Fibroblast of skin of left quadriceps (primary cell): ENCODE measurements at regions not wholly inside any gene's neighbourhood (a gene's known extent, or its start where the extent isn't known, plus 50 kb on each side); places are given as distances from the start of the nearest gene placed in this dataset.
"Not testable (repeated sequence)": the region's sequence is repeated elsewhere in the genome, so short reads cannot be mapped to it uniquely, and the experiment has no call there.

Experiments
- DNase-seq, 2 experiments: peaks; one replicate each; pipeline ENCODE4 v3.0.0-alpha.2; 2013; ENCODE audit warnings: low read depth in 2 of 2

DNA sequence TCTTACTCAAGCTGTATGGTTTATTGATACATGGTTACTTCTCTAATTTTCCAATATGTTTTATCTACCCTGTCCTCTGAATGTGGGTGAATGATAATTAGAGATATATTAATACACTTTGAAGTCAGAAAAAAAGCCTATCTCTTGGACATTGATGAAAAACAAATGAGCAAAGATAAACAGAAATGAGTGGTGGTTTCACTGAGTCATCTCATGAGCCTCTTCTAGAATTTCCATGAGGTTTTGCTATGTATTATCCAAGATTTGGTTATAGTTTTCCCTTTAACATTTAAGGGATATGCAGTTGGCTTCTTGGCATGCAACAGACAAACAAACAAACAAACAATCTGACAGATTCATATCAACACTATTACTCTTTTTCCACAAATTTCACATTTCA lies 586.8 kb downstream of the RFPL4B start:
- DNase-seq: no peak

DNA sequence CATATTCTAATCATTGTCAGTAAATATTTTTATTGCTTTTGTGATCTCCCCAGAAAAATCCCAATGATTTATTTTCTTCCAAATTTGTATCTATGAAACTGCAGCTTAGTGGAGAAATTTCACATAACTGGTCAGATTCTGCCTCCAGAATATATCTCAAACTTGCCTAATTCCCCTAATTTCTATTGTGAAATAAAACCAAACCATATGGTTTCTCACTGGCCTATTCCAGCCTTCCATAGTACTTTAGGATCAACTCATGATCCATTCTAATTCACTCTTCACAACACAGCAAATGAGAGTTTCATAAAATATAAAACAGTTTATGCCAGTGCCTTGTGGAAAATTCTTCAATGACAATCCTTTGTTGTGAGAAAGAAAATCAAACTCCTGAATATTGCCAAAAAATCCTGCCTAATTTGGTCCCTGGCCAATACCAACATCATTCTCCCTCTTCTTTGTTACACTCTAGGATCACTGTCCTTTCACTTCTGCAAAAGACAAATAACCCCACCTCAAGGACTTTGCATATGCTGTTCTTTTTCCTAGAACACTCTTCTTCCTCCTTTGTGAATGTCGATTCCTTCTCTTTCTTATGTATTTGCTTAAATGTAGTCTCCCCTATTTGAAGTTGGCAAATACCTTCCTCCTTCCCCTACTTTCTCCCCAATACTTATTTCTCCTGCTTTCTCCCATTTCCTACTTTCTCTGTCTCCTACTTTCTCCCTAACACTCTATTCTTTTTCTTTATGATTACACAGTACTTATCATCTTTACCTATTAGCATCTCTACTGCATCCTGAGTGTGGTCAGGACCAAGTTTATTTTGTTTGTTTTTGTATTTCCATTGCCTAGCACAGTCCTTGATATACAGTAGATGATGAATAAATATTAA lies 587.5 kb downstream of the RFPL4B start:
- DNase-seq: no peak

DNA sequence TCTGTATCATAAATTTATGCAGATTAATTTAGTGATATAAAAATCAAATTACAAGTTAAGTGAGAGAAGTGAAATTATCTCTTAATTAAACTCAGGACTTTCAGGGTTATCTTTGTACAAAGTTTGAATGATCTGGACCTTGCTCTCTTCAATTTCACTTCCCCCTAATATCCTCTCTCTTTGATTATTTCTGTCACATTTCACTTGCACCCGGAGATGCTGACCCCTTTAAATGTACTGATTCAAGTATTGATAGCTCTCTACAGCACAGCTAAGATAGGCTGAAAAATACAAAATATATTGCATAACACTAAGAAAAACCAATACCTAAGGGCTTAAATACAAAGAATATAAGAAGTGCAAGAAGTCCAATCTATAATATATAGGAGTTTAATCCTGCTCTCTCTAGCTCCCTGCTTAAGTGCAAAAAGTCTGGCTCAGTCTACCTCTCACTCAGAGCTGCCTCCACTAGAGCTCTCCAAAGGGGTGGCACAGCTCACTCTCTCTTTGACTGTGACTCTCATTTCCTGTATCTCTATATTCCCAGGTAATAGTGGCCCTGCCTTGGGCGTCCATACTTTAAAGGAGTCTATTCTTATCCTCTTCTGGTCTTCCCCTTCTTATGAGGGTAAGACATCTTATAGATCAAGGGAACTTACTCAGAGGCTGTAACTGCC lies 588.4 kb downstream of the RFPL4B start:
- DNase-seq: no peak

DNA sequence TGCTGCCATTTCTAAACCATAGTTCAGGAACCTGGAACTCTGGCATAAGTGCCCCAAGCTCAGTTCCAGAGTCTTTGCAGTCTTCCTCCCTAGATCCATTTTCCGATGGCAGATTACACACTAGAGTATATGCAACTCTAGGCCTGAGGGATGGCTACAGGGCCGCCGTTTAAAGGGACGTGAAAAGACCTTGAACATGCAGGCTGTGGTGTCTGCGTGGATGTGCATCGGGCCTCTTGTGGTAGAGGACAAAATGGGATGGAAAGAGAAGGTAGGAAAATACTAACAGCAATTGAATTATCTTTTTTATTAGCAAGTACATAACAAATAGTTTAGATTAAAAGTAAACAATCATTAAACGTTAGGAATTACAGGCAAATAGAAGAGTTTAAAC lies 588.9 kb downstream of the RFPL4B start:
- DNase-seq: no peak

DNA sequence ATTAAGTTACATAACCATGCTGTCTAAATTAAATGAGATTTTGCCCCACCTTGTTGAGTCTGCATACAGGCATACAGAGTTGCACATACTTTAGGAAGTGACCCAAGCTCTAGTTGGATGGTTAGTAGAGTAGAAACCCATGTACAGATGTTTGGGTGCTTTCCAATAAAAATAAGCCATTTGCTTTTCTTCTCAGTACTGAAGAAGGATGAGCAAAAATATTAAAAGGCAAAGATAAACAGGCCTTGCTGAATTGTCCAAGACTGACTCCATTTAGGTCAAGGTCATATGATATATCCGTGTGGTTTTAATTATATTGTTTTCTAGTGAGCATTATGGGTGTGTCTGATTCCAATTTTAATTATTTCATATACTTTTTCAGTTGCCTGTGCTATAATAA lies 589.4 kb downstream of the RFPL4B start:
- peak; percentile 63 to 74 for DNase-seq

DNA sequence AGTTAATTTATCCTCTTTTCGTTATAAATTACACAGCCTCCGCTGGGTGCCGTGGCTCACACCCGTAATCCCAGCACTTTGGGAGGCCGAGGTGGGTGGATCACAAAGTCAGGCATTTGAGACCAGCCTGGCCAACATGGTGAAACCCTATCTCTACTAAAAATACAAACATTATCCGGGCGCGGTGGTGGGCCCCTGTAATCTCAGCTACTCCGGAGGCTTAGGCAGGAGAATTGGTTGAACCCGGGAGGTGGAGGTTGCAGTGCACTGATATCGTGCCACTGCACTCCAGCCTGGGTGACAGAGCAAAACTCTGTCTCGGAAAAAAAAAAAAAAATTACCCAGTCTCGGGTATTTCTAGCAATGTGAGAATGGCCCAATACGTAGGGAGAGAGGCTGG lies 590.6 kb downstream of the RFPL4B start:
- DNase-seq: not testable (repeated sequence)

DNA sequence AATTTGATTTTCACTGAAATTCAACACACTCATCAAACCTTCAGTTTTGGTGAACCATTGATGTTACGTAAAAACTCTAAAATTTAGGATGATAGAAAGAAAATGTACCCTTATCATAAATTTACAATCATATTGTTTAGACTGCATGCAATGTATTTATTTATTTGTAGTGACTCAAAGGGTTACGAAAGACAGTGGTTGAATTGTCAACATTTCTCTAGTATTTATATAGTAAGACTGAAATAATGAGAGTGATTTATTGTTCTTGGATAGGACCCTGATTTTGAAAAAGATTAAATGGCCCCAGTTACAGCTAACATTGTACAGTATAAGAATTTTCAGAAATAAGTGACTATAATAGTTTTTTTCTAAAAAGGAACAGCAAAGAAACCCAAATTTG lies 591.5 kb downstream of the RFPL4B start:
- DNase-seq: no peak

DNA sequence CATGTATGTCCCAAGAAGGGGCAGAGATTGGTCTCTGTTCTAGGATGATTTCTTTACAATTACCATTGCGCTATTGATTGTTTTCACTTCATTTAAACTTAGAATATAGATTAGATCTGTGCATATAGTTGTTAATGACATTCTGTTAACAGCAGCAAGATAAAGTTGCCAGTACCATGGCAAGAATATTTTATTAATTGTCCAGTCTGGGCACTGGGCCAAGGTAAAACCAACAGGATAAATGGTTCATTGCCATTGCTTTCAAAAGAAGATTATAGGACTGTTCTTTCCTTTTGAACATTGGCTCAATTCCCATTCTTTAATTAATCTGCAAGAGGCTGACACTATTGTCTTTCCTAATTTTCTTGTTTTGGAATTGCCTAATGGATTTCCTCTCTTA lies 592.4 kb downstream of the RFPL4B start:
- no peak for DNase-seq

DNA sequence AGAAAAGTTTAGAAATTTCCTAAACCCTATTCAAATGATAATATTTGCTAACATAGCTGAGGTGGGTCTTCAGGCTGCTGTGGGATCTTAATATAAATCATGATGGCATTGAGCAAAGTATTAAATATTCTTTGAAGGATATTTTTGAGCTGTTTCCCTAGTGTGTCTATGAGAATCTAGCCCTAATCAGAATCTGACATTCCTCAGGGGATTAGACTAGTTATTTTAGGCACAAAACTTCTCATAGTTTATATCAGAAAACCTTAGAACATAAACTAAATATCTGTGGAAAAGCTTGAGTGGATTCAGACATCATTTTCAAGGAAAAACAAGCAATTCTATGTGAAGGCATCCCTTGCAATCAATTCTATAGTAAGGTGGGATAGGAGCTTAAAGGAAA lies 594.5 kb downstream of the RFPL4B start:
- no peak for DNase-seq

DNA sequence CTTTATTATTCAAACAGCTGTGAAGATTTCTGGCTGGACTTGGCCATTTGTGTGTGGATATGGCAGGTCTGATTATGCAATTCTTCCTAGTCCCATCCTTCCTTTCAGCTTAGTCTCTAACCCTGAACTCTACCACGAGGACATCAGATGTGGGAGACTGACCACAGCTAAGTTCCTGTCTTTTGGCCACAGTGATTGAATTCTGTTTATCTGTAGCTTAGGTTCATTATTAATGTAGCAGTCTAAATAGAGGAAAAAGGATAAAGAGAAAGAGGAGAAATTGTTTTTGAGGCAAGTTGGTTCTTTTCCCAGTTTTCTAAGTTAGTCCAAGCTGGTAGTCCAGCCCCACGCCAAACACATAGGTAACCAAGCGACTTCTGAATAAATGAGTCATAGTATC lies 598.9 kb downstream of the RFPL4B start:
- no peak for DNase-seq

DNA sequence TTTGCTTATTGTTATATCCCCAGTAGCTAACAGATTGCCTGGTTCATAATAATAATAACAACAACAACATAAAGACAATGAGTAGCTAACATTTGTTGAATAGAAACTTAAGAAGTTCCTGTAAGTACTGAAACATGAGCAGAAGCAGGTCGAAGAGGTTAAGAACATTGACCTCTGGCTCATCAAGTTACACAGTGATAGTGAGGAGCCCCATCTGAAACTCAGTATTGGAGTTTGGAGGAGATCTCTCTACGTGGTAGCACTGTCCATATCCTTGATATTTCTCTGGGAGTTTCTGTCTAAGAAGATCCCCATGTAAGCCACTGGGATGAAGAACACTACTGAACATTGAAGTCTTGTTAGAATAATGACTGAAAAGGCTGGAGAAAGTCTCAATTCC lies 600.4 kb downstream of the RFPL4B start:
- DNase-seq: no peak

DNA sequence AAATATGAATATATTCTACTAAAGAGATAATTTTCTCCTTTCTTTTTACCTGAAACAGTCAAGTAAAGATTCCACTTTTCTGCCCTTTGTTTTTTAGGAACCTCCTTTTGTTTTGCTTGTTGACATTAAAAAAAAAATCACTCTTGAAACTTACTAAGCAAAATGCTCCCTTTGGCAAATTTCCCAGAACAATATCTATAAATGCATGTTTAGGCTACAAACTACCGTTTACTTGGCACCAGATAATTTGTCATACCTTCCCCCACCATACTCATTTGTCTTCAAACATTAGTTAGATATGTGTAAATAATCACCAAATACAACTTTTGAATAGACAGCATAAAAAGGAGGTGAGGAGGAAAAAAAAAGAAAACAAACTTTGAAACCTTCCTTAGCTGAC lies 604.7 kb downstream of the RFPL4B start:
- no peak for DNase-seq

DNA sequence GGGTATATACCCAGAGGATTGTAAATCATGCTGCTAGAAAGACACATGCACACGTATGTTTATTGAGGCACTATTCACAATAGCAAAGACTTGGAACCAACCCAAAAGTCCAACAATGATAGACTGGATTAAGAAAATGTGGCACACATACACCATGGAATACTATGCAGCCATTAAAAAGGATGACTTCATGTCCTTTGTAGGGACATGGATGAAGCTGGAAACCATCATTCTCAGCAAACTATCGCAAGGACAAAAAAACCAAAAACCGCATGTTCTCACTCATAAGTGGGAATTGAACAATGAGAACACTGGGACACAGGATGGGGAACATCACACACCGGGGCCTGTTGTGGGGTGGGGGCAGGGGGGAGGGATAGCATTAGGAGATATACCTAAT lies 608.6 kb downstream of the RFPL4B start:
- not testable (repeated sequence) for DNase-seq

DNA sequence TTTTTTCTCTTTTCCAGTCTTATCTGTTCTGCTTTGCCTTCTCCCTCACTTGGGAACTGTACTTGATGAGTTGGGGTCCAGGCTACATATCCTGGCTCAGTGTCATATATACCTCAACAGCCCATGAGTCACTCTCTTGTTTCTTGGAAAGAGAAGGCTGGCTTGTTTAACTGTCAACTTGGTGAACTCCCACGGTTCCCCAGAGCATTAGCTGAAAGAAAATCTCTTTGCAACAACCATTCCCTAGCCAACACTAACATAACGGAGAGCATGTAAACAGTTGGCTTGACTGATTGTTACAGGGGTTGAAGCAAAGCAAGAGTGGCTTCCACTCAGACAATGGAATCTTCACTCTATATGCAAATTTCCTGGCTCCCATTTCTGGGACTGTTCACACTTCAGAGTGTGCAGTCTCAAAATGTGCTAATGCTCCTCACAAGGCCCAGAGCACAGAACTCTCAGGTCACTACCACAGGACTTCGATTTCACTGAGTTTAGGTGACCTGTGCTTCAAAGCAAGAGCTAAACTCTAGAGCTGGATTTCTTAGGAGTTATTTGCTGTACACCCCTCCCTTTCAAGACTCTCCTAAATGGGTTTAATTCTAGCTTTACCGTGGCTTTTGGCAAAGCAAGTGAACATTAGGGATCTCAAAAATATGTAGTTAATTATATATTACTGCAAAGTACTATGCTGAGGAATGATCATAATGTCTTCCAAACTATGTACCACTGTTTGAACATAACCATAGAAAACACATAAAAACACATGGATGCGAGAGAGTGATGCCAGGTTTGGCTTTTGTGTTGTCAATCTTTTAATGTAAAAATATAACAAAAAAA lies 609.8 kb downstream of the RFPL4B start:
- peak; percentile 89 to 91 for DNase-seq

DNA sequence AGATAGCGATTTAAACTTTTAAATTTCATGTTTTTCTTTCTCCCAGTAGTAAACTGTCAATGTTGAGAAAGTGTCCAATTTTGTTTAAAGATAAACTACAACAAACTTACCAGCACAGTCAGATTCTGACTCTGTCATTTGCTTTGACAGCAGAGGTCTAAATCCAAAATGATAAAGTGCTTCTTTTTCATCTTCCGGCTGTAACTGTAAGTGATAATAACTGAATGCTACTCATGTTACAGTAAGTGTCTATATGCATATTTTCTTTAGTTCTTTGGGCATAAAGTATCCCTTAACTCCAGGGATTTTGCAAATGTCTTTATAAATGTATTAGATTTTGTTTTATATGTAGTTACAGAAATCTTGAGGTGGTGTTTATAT lies 610.4 kb downstream of the RFPL4B start:
- no peak for DNase-seq

DNA sequence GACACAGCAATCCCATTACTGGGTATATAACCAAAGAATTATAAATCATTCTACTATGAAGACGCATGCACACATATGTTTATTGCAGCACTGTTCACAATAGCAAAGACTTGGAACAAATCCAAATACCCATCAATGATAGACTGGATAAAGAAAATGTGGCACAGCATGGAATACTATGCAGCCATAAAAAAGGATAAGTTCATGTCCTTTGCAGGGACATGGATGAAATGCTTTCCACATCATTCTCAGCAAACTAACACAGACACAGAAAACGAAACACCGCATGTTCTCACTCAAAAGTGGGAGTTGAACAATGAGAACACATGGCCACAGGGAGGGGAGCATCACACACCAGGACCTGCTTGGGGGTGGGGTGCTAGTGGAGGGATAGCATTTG lies 613.0 kb downstream of the RFPL4B start:
- DNase-seq: not testable (repeated sequence)

DNA sequence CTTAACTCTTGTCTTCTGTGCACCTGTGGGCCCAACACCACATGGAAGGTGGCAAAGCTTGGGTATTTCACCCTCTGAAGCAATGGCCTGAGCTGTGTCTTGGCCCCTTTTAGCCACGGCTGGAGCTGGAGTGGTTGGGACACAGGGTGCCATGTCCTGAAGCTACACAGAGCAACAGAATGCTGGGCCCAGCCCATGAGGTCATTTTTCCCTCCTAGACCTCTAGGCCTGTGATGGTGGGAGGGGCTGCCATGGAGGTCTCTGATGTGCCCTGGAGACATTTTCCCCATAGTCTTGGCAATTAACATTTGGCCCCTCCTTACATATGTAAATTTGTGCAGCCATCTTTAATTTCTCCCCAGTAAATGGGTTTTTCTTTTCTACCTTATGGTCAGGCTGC lies 620.8 kb downstream of the RFPL4B start:
- no peak for DNase-seq

DNA sequence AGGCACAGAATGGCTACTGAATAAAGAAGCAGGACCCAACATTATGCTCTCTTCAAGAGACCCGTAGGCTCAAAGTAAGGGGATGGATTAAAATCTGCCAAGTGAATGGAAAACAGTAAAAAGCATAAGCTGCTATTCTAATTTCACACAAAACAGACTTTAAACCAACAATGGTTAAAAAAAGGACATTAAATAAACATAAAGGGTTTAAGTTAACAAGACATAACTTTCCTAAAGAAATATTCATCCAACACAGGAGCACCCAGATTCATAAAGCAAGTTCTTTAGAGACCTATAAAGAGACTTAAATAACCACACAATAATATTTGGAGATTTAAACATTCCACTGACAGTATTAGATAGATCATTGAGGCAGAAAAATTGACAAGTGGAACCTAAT lies 624.5 kb downstream of the RFPL4B start:
- DNase-seq: no peak

DNA sequence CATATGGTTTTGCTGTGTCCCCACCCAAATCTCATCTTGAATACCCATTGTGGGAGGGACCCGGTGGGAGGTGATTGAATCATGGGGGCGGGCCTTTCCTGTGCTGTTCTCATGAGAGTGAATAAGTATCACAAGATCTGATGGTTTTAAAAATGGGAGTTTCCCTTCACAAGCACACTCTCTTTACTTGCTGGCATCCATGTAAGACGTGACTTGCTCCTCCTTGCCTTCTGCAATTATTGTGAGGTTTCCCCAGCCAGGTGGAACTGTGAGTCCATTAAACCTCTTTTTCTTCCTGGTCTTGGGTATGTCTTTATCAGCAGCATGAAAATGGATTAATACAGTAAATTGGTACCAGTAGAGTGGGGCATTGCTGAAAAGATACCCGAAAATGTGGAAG lies 627.8 kb downstream of the RFPL4B start:
- not testable (repeated sequence) for DNase-seq

DNA sequence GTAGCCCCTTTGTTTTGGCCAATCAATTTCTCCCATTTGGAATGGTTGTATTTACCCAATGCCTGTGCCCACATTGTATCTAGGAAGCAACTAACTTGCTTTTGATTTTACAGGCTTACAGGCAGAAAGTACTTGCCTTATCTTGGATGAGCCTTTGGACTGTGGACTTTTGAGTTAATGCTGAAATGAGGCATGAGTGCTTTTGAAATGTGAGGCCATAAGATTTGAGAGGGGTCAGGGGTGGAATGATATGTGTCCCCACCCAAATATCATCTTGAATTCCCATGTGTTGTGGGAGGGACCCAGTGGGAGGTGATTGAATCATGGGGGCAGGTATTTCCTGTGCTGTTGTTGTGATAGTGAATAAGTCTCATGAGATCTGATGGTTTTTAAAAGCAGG lies 629.4 kb downstream of the RFPL4B start:
- DNase-seq: not testable (repeated sequence)

DNA sequence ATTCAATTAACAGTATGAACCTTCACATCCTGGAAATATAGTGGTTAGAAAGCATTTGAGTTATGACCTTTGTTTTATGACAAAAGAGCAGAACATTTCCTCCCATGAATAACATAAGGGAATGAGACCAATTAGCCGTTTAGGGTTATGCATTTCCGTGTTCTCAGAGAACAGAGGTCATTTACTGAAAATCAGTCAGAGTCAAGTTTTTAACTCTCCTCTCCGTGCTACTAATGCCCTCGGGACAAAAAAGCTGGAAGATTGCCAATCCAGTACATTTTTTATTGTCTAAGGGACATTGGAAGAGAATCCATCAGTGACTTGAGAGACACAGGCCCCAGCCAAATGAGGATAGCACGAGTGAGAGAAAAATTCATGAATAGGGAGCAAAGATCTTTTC lies 632.7 kb downstream of the RFPL4B start:
- DNase-seq: no peak

DNA sequence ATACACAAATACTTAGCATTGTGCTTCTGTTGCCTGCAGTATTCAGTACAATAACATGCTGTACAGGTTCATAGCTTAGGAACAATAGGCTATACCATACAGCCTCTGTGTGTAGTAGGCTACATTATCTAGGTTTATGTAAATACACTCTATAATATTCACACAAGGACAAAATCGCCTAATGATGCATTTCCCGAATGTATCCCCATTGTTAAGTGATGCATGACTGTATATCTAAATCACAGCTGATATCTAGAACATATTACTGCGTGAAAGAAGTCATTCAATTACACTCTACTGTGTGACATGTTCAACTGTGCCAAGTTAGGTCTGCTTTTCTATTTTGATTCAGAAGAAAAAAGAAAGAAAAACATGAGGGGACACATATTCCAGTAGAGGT lies 633.5 kb downstream of the RFPL4B start:
- no peak for DNase-seq
